Inflammatory macrophage treated with lipopolysaccharide for 4 hours (primary cell): ENCODE measurements at regions not wholly inside any gene's neighbourhood (a gene's known extent, or its start where the extent isn't known, plus 50 kb on each side); places are given as distances from the start of the nearest gene placed in this dataset.

Source experiments
- DNase-seq: peaks from one replicate; pipeline ENCODE4 v3.0.0-alpha.2; 2020

DNA sequence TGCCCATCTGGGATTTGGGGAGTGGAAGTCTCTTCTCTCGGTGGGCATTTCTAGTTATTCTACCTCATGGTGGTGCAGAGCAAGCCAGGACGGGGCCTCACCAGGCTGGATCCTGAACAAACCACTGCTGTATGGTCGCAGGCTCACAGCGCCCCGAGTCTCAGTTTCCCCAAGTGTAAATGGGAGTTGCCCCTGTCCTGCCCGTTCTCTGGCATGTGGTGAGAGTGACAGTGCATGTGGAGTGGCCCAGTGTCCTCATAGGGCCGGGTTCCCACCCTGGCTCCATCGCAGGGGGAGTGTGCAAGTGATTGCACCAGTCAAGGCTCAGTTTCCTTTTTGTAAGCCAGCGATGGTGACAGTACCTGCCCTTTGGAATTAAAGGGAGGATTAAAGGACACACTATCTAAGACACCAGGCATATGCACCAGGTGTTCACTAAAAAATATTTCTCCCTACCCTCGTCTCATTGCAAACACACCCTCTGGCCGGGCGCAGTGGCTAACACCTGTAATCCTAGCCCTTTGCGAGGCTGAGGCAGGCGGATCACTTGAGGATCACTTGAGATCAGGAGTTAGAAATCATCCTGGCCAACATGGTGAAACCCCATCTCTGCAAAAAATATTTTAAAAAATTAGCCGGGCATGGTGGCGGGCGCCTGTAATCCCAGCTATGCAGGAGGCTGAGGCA is 173.3 kb upstream of the MYCN start:
- DNase-seq = no peak

- no peak for DNase-seq
Measured at GRCh38 chr2:15767679-15768078, 172.7 kb upstream of the MYCN start.

DNA sequence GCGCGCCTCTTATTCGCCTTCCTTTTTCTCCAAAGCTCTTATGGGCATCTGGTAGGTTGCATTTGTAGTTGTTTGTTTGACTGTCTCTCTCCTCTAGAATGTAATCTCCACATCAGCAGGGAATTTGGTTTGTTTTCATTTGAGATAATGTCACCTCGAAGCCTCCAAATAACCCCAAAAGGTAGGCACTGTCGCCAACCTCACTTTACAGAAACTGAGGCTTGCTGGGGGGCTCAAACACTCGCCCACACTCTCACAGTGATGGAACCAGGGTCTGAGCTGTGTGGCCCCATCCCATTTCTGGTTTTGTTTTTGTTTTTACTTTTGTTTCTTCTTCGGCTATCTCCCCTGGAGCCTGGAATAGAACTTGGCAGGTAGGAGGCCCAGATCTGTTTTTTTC is 172.2 kb upstream of the MYCN start:
- DNase-seq = no peak

GRCh38 chr2:15768615-15769014 is 171.7 kb upstream of the MYCN start:
- no peak for DNase-seq

- no peak for DNase-seq
Measured at GRCh38 chr2:15769235-15769634, 171.1 kb upstream of the MYCN start.

DNA sequence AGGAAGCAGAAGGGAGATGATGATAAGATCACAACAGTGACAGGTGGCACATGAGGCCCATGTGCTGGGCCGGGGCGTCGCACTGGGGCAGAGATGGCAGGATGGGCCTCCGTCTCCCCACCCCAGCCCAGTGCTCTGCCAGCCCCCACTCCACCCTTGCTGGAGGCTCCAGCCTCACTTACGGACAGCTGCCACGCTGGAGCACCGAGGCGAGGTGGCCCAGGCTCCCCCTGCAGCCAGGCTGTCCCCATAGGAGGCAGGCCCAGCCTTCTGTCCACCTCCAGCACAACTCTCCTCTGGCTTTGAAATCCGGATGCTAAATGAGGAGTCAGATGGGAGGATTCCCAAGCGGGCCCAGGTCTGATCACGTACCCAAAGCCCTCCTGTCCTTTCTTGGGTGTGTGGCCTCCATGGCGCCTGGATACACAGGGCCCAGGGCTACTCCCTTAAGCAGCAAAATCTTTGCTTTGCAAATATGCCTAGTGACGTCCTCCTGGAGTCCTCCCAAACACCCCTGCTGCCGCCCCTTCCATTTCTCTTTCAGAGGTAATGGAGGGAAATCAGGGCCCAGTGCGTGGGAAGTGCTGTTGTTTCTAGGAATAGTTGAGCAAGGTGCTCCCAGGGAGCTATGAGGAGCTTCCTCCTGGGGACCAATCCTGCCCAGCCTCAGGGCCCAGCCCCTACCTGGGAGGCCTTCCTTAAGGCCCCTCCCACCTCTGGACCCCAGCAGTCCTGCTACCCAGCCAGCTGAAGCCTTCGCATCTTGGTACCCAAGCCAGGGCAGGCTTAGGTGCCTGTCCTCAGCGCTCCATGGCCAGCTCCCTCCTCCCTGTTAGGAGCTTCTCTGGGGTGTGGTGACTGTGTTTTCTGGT is 170.4 kb upstream of the MYCN start:
- DNase-seq = no peak

- DNase-seq = no peak
Measured at GRCh38 chr2:15770606-15771005, 169.7 kb upstream of the MYCN start.

GRCh38 chr2:15771124-15771523 is 169.2 kb upstream of the MYCN start:
- no peak for DNase-seq

- DNase-seq = no peak
Measured at GRCh38 chr2:15772086-15772595, 168.2 kb upstream of the MYCN start.

GRCh38 chr2:15772681-15773080 is 167.7 kb upstream of the MYCN start:
- no peak for DNase-seq

DNA sequence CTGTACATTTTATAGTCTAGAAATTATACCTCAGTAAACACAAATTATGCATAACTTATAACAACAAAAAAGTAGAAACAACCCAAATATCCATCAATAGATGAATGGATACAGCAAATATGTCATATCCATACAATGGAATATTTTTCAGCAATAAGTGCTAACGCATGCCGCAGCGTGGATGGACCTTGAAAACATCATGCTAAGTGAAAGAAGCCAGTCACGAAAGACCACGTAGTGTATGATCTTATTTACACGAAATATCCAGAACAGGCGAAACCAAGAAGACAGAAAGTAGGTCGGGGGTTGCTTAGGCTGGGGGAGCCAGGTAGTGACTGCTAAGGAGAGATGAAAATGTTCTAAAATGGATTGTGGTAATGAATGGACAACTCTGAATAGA is 167.1 kb upstream of the MYCN start:
- no peak for DNase-seq

DNA sequence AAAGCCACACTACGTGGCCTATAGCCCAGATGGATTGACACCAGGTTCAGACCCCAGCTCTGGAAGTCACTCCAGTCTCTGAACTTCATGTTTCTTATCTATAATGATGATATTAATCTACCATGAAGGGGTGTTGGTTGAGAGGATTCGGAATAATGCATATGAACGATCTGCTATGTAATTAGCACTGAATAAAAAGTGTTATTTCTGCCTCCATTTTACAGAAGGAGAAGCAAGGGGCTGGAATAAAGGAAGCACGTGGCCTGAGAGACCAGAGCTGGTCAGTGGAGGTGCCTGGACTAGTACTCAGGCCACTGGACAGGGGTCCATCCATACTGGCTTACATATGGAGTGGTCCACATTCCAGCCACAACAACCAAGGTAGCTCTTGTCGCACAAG is 166.5 kb upstream of the MYCN start:
- no peak for DNase-seq

GRCh38 chr2:15775753-15776628 is 164.4 kb upstream of the MYCN start:
- no peak for DNase-seq

- no peak for DNase-seq
Measured at GRCh38 chr2:15776629-15776919, 163.8 kb upstream of the MYCN start.

DNA sequence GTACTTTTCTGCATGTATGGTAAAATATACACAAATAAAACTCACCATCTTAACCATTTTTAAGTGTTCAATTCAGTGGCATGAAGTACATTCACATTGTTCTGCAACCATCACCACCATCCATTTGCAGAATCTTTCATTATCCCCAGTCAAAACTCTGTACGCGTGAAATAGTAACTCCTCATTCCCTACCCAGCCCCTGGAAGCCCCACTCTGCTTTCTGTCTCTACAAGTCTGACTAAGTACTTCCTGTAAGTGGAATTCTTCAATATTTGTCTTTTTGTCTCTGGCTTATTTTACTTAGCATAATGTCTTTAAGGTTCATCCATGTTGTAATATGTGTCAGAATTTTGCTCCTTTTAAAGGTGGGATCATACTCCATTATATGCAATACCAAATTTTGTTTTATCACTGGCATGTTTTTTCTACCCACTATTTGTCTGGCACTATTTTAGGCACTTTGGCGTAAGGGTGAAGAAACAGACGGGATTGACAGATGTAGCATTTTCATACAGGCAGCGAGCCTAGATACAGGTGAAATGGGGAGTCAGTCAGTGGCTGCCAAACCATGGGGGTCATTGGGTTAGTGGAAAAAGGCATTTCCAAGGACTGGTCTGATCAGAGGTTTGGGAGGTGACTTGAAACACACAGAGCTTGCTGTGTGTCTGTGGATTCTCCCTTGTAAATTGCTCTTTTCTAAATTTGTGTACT is 163.2 kb upstream of the MYCN start:
- no peak for DNase-seq

- DNase-seq = no peak
Measured at GRCh38 chr2:15777795-15778371, 162.5 kb upstream of the MYCN start.

DNA sequence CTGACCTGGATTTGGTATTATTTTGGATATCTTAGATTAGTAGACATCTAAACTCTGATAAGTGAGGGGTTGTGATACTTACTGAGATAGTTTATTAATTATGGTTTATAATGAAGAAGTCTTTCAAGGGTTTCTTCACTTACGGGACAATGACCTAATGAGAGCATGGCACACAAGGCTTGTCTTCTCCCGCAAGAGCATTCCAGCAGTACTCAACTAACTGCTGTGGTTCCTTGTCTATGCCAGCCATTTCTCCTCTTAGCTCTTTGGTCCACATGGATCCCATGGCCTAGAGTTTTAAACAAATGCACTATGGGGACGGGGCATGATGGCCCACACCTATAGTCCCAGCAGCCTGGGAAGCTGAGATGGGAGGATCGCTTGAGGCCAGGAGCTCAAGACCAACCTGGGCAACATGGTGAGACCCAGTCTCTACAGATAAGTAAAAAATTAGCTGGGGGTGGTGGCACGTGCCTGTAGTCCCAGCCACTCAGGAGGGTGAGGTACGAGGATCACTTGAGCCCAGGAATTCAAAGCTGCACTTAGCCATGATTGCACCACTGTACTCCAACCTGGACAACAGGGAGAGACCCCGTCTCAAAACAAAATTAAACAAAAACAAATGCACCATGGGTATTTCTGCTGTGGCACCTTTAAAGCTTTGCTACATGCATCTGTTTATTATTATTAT is 161.7 kb upstream of the MYCN start:
- no peak for DNase-seq

- DNase-seq = no peak
Measured at GRCh38 chr2:15779381-15780041, 160.8 kb upstream of the MYCN start.

GRCh38 chr2:15780234-15780633 is 160.1 kb upstream of the MYCN start:
- no peak for DNase-seq

GRCh38 chr2:15780912-15781574 is 159.3 kb upstream of the MYCN start:
- DNase-seq = no peak
